Kidney (tissue), 13 donors: ENCODE measurements at regions not wholly inside any gene's neighbourhood (a gene's known extent, or its start where the extent isn't known, plus 50 kb on each side); places are given as distances from the start of the nearest gene placed in this dataset.
"Not testable (repeated sequence)": the region's sequence is repeated elsewhere in the genome, so short reads cannot be mapped to it uniquely, and the experiment has no call there.

Experiments
- DNase-seq, 5 donors: peaks; one replicate each; pipeline ENCODE4 v3.0.0-alpha.2; 2013 to 2020
- FAIRE-seq: peaks from 2 replicates; lab custom pipeline; 2012; peaks lifted over from hg19 to GRCh38; lab: Jason Lieb, UNC
- H3K27ac ChIP-seq, 2 donors: one replicate each; pipeline ENCODE4 v1.7.0; 2013; ENCODE audit warnings: low read depth in 2 of 2, low read length in 2 of 2, inconsistent platforms in 1 of 2
- H3K27me3 ChIP-seq: one replicate; pipeline ENCODE4 v1.7.1; 2013; ENCODE audit warnings: low read length, inconsistent platforms; ENCODE audit not compliant: control insufficient read depth, insufficient read depth
- H3K36me3 ChIP-seq, 3 donors: one replicate each; pipeline versions ENCODE4 v1.7.0 to v1.7.1; 2013; ENCODE audit warnings: low read length in 3 of 3, control low read depth in 1 of 3, inconsistent platforms in 1 of 3; ENCODE audit not compliant: insufficient read depth in 3 of 3, control insufficient read depth in 2 of 3
- H3K4me1 ChIP-seq, 3 donors: one replicate each; pipeline versions ENCODE4 v1.7.0 to v1.7.1; 2013; ENCODE audit warnings: low read length in 3 of 3, inconsistent platforms in 1 of 3, low read depth in 1 of 3; ENCODE audit not compliant: control insufficient read depth in 2 of 3, insufficient read depth in 2 of 3
- H3K4me3 ChIP-seq, 3 donors: one replicate each; pipeline versions ENCODE4 v1.7.0 to v1.8.1; 2013; ENCODE audit warnings: low read length in 3 of 3, control low read depth in 1 of 3, inconsistent platforms in 1 of 3
- H3K9ac ChIP-seq, 3 donors: one replicate each; pipeline versions ENCODE4 v1.7.0 to v1.7.1; 2013; ENCODE audit warnings: low read length in 3 of 3, control low read depth in 1 of 3, inconsistent platforms in 1 of 3
- H3K9me3 ChIP-seq, 3 donors: one replicate each; pipeline versions ENCODE4 v1.7.0 to v1.7.1; 2013; ENCODE audit warnings: low read length in 3 of 3, control low read depth in 1 of 3, inconsistent platforms in 1 of 3; ENCODE audit not compliant: control insufficient read depth in 2 of 3, insufficient read depth in 1 of 3
- CTCF ChIP-seq: IDR thresholded peaks from 3 replicates; pipeline ENCODE4 v1.5.1; 2012; ENCODE audit warnings: mild to moderate bottlenecking, moderate library complexity, borderline replicate concordance; ENCODE audit not compliant: insufficient read depth; ENCODE audit errors: extremely low read depth
- intact Hi-C: fragments of 100-400 bp; cut with DNase I; formaldehyde crosslinking; loops from one replicate; pipeline ENCODE4 v1.11.1; 2022
- donor health status: control.
- donor health status: control.
- donor health status: control.
- donor health status: control.
- donor health status: control.
- donor health status: DM: yes; HTN: yes; CAD: no.
- donor health status: Normal renal cell carcinoma (clear cell type).

- no peak for TF ChIP-seq CTCF
- FAIRE-seq, result no peak
- H3K27ac ChIP-seq, result no peak overlapping the region
- no peaks in the 10 kb centered on the region for H3K36me3 ChIP-seq
- intact Hi-C loops, result no loop called here
- no peak for DNase-seq
- H3K4me3 ChIP-seq, result no peak overlapping the region
- no peaks in the 10 kb centered on the region for H3K9me3 ChIP-seq
- H3K27me3 ChIP-seq, result no peaks in the 10 kb centered on the region
- no peak overlapping the region for H3K9ac ChIP-seq
- no peaks in the 10 kb centered on the region for H3K4me1 ChIP-seq
Observed at GRCh38 chr5:121100931-121101330, 636.8 kb downstream of the PRR16 start.

GRCh38 chr5:121105921-121106320 is 641.8 kb downstream of the PRR16 start:
- FAIRE-seq, result no peak

GRCh38 chr5:121106721-121107690 is 642.9 kb downstream of the PRR16 start:
- H3K4me1 ChIP-seq, H3K27me3 ChIP-seq, FAIRE-seq, H3K36me3 ChIP-seq, intact Hi-C loops, H3K27ac ChIP-seq, H3K9ac ChIP-seq, H3K9me3 ChIP-seq, H3K4me3 ChIP-seq: not testable (repeated sequence)
- DNase-seq, result peak in 1 of 5 donors; percentile 69

More at GRCh38 chr5:121105921-121106320, 641.8 kb downstream of the PRR16 start:
- Histone ChIP-seq H3K36me3 (no peaks in the 10 kb centered on the region), H3K9ac (no peak overlapping the region), H3K4me3 (no peak overlapping the region), H3K4me1 (no peaks in the 10 kb centered on the region), H3K27me3 (no peaks in the 10 kb centered on the region), H3K9me3 (no peaks in the 10 kb centered on the region), H3K27ac (no peak overlapping the region)
- no peak for DNase-seq
- intact Hi-C loops, result no loop called here
- no peak for TF ChIP-seq CTCF

GRCh38 chr5:121108725-121109124 is 644.6 kb downstream of the PRR16 start:
- Histone ChIP-seq H3K27me3 (no peaks in the 10 kb centered on the region), H3K9ac (no peak overlapping the region), H3K9me3 (no peaks in the 10 kb centered on the region), H3K27ac (no peak overlapping the region), H3K36me3 (no peaks in the 10 kb centered on the region), H3K4me3 (no peak overlapping the region), H3K4me1 (no peaks in the 10 kb centered on the region)
- FAIRE-seq (no peak), DNase-seq (no peak)
- intact Hi-C loops, result no loop called here
- no peak for TF ChIP-seq CTCF
